ENCODE measurements at regions not wholly inside any gene's neighbourhood (a gene's known extent, or its start where the extent isn't known, plus 50 kb on each side); places are given as distances from the start of the nearest gene placed in this dataset.

GRCh38 chr12:24280056-24280842 lies 330.8 kb upstream of the SOX5 start:
- Histone ChIP-seq H3K4me1 (ENCODE audit: control insufficient read depth, insufficient read depth, low read length) (peaks cover 6% of the 10 kb centered on the region), H3K36me3 (ENCODE audit: control insufficient read depth, insufficient read depth, low read length) (no peaks in the 10 kb centered on the region), H4K5ac (ENCODE audit: low read depth, low read length) (no peak overlapping the region), H2AK9ac (replicated peaks; ENCODE audit: low read depth, low read length, poor library complexity) (no peak overlapping the region), H3K9me3 (ENCODE audit: control insufficient read depth, insufficient read depth, low read length) (no peaks in the 10 kb centered on the region), H3K27ac (ENCODE audit: insufficient read depth, low read length) (no peak overlapping the region), H2BK20ac (ENCODE audit: low read depth, low read length) (no peak overlapping the region), H3K4me3 (ENCODE audit: insufficient read depth, low read depth, low read length) (no peak overlapping the region), H3K9ac (ENCODE audit: low read depth, low read length) (no peak overlapping the region), H2BK5ac (ENCODE audit: low read depth, low read length, poor library complexity, severe bottlenecking) (no peak overlapping the region), H3K18ac (ENCODE audit: low read depth, low read length) (no peak overlapping the region), H4K20me1 (ENCODE audit: insufficient read depth, low read length) (no peaks in the 10 kb centered on the region), H3K27me3 (ENCODE audit: control insufficient read depth, insufficient read depth, low read length) (no peaks in the 10 kb centered on the region), H4K91ac (ENCODE audit: insufficient read depth, low read depth, low read length) (no peak overlapping the region), H2BK15ac (ENCODE audit: low read depth, low read length) (no peak overlapping the region), H3K4ac (ENCODE audit: low read depth, low read length) (no peak overlapping the region), H3K9me1 (ENCODE audit: insufficient read depth, low read length) (peaks cover 7% of the 10 kb centered on the region; the same call in 1 of the 2 replicates), H3K79me1 (ENCODE audit: low read depth in 1 of 2, low read length in 2 of 2) (peaks cover 0 to 3% of the 10 kb centered on the region in 2 experiments; a peak in 1 of 4 replicates), H2AK5ac (ENCODE audit: low read depth, low read length) (no peak overlapping the region), H4K8ac (ENCODE audit: low read depth in 2 of 2, low read length in 2 of 2) (no peak overlapping the region), H3K4me2 (ENCODE audit: low read depth, low read length) (no peak overlapping the region), H3K56ac (ENCODE audit: extremely low read depth, insufficient read depth, low read length) (no peak overlapping the region), H2AFZ (replicated peaks; ENCODE audit: low read length, poor library complexity) (no peak overlapping the region), H3K23ac (ENCODE audit: low read depth, low read length) (no peak overlapping the region), H2BK120ac (ENCODE audit: low read depth, low read length) (no peak overlapping the region), H3K14ac (replicated peaks; ENCODE audit: low read depth, low read length) (0 out of 2 replicates have a peak overlapping the region, but pooled peaks have one; percentile 0)
- in situ Hi-C loops (cut with MboI; ENCODE audit: low sequenced_read_pairs), result no loop called here
- dilution Hi-C loops (cut with HindIII; ENCODE audit: low sequenced_read_pairs, unreplicated experiment), result no loop called here
- ChIA-PET CTCF (no interaction called here), POLR2A (ENCODE audit: unreplicated experiment) (no interaction called here)
- DNase-seq (no peak), ATAC-seq (ENCODE audit: low read depth) (no peak)
- TF ChIP-seq BHLHE40 (IDR thresholded peaks at IDR 0.05; ENCODE audit: low read depth, low read length) (no peak), POLR2A (IDR thresholded peaks at IDR 0.05; ENCODE audit: low read depth, low read length) (no peak), ELK1 (IDR thresholded peaks at IDR 0.05; ENCODE audit: borderline replicate concordance, low read depth, low read length) (no peak), RFX5 (IDR thresholded peaks at IDR 0.05; ENCODE audit: low read depth, low read length) (no peak), RAD21 (IDR thresholded peaks at IDR 0.05; ENCODE audit: low read length) (no peak), CEBPB (IDR thresholded peaks at IDR 0.05; ENCODE audit: low read depth, low read length) (no peak), MXI1 (IDR thresholded peaks at IDR 0.05; ENCODE audit: borderline replicate concordance, low read depth, low read length) (no peak), NFE2L2 (IDR thresholded peaks at IDR 0.05; ENCODE audit: low read depth, low read length) (no peak), FOS (IDR thresholded peaks at IDR 0.05; ENCODE audit: low read depth, low read length) (no peak), CTCF (conservative IDR thresholded peaks at IDR 0.05; ENCODE audit: low read depth, low read length) (no peak), MAZ (IDR thresholded peaks at IDR 0.05; ENCODE audit: borderline replicate concordance, low read depth, low read length) (no peak), MAFK (IDR thresholded peaks at IDR 0.05; ENCODE audit: low read depth, low read length) (no peak), SMC3 (IDR thresholded peaks at IDR 0.05; ENCODE audit: low read depth, low read length) (no peak), USF2 (IDR thresholded peaks at IDR 0.05; ENCODE audit: low read depth, low read length) (no peak)
- intact Hi-C loops (cut with micrococcal nuclease), result no loop called here
- BruUV-seq (replicated peaks), result no TSS peak
- 33% methylated on average over 1 of the region's 6 CpGs; no CpG with 5 or more reads in 1 of the 2 experiments for WGBS, 2 experiments (ENCODE audit: extremely low coverage in 2 of 2, insufficient read length in 1 of 2)

Data from IMR-90 (cell line).